OCI-LY1 (cell line): ENCODE measurements at regions not wholly inside any gene's neighbourhood (a gene's known extent, or its start where the extent isn't known, plus 50 kb on each side); places are given as distances from the start of the nearest gene placed in this dataset.

Source experiments
- H2AFZ ChIP-seq: fragments of 200-600 bp; sonication (generic), shearing (Covaris generic); 2 replicates; pipeline ENCODE4 v1.6.0; 2014; ENCODE audit warnings: antibody characterized with exemption, mild to moderate bottlenecking, low read length
- H3F3A ChIP-seq: fragments of 200-600 bp; sonication (generic), shearing (Covaris generic); 2 replicates; pipeline ENCODE4 v1.6.0; 2014; ENCODE audit warnings: mild to moderate bottlenecking, antibody characterized with exemption, low read length, moderate library complexity; ENCODE audit not compliant: insufficient read depth
- H3K27ac ChIP-seq: fragments of 200-600 bp; sonication (generic); 2 replicates; pipeline ENCODE4 v1.5.1; 2014; ENCODE audit warnings: low read length, mixed run types, mild to moderate bottlenecking, low read depth; ENCODE audit not compliant: poor library complexity, severe bottlenecking
- H3K27me3 ChIP-seq: fragments of 200-600 bp; sonication (generic); 2 replicates; pipeline ENCODE4 v1.6.0; 2014; ENCODE audit warnings: antibody characterized with exemption, mild to moderate bottlenecking, low read length, moderate library complexity; ENCODE audit not compliant: insufficient read depth
- H3K36me3 ChIP-seq: fragments of 200-600 bp; sonication (generic); 2 replicates; pipeline ENCODE4 v1.6.1; 2014; ENCODE audit warnings: mild to moderate bottlenecking, antibody characterized with exemption, low read length, moderate library complexity, mixed read lengths; ENCODE audit not compliant: insufficient read depth
- H3K4me1 ChIP-seq: fragments of 200-600 bp; sonication (generic); 2 replicates; pipeline ENCODE4 v1.5.1; 2014; ENCODE audit warnings: mild to moderate bottlenecking, low read length, moderate library complexity; ENCODE audit not compliant: insufficient read depth, severe bottlenecking
- H3K4me2 ChIP-seq: fragments of 200-600 bp; sonication (generic), shearing (Covaris generic); 2 replicates; pipeline ENCODE4 v1.6.1; 2014; ENCODE audit warnings: low read length
- H3K4me3 ChIP-seq: fragments of 200-600 bp; sonication (generic); 2 replicates; pipeline ENCODE4 v1.5.1; 2014; ENCODE audit warnings: low read length, low read depth, mild to moderate bottlenecking, mixed read lengths; ENCODE audit not compliant: poor library complexity, severe bottlenecking
- H3K79me2 ChIP-seq: fragments of 200-600 bp; shearing (Covaris generic); 2 replicates; pipeline ENCODE4 v1.6.1; 2016; ENCODE audit warnings: mixed run types, low read length, mixed read lengths; ENCODE audit not compliant: insufficient read depth
- H3K9ac ChIP-seq: fragments of 200-600 bp; sonication (generic), shearing (Covaris generic); 2 replicates; pipeline ENCODE4 v1.6.1; 2014; ENCODE audit warnings: mild to moderate bottlenecking, low read length, mixed read lengths
- H3K9me2 ChIP-seq: fragments of 200-600 bp; sonication (generic), shearing (Covaris generic); 2 replicates; pipeline ENCODE4 v1.6.1; 2014; ENCODE audit warnings: low read depth, mild to moderate bottlenecking, low read length, mixed read lengths
- H3K9me3 ChIP-seq: fragments of 200-600 bp; shearing (Covaris generic); 2 replicates; pipeline ENCODE4 v1.6.1; 2014; ENCODE audit warnings: low read length, mixed read lengths
- H4K20me1 ChIP-seq: fragments of 200-600 bp; sonication (generic), shearing (Covaris generic); 2 replicates; pipeline ENCODE4 v1.6.0; 2016; ENCODE audit warnings: mild to moderate bottlenecking, low read length; ENCODE audit not compliant: insufficient read depth
- EZH2 ChIP-seq: fragments of 200-600 bp; sonication (generic), shearing (Covaris generic); IDR thresholded peaks from 2 replicates; pipeline ENCODE4 v1.8.0; 2017; ENCODE audit warnings: borderline replicate concordance, mixed run types, mild to moderate bottlenecking, antibody characterized with exemption, low read length, moderate library complexity, mixed read lengths
- TF ChIP-seq, protein P1 (sequence below): fragments of 200-600 bp; sonication (generic), shearing (Covaris generic); IDR thresholded peaks from 2 replicates; pipeline ENCODE4 v1.5.1; 2017; ENCODE audit warnings: mild to moderate bottlenecking, antibody characterized with exemption, low read length, moderate library complexity, mixed read lengths

DNA sequence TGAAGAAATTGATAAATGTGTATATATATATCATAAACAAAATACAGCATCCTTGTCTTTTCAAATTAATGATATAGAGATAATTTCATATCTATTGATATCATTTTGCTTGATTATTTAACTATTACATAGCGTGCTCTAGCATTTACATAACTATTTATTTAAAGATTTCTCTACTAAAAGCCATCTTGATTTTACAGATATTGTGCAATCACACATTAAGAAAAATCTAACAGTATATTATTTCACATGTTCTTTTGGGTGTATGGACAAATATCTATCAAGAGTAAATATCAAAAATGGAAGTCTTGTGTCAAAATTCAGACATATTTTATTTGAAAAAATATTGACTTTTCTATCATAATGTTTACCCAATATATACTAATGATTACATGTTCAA lies 966.8 kb downstream of the SLITRK5 start:
- no peaks in the 10 kb centered on the region for H3K9me2 ChIP-seq
- H3K4me1 ChIP-seq = no peaks in the 10 kb centered on the region
- H4K20me1 ChIP-seq = no peaks in the 10 kb centered on the region
- no peaks in the 10 kb centered on the region for H3K79me2 ChIP-seq
- no peaks in the 10 kb centered on the region for H3K36me3 ChIP-seq
- H3F3A ChIP-seq = no peaks in the 10 kb centered on the region
- TF ChIP-seq, protein P1, sequence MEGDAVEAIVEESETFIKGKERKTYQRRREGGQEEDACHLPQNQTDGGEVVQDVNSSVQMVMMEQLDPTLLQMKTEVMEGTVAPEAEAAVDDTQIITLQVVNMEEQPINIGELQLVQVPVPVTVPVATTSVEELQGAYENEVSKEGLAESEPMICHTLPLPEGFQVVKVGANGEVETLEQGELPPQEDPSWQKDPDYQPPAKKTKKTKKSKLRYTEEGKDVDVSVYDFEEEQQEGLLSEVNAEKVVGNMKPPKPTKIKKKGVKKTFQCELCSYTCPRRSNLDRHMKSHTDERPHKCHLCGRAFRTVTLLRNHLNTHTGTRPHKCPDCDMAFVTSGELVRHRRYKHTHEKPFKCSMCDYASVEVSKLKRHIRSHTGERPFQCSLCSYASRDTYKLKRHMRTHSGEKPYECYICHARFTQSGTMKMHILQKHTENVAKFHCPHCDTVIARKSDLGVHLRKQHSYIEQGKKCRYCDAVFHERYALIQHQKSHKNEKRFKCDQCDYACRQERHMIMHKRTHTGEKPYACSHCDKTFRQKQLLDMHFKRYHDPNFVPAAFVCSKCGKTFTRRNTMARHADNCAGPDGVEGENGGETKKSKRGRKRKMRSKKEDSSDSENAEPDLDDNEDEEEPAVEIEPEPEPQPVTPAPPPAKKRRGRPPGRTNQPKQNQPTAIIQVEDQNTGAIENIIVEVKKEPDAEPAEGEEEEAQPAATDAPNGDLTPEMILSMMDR = no peak
- no peak for TF ChIP-seq EZH2
- H3K9ac ChIP-seq = no peak overlapping the region
- H3K27ac ChIP-seq = no peak overlapping the region
- no peak overlapping the region for H3K4me2 ChIP-seq
- H3K9me3 ChIP-seq = no peaks in the 10 kb centered on the region
- H3K4me3 ChIP-seq = no peak overlapping the region
- no peaks in the 10 kb centered on the region for H3K27me3 ChIP-seq
- no peak overlapping the region for H2AFZ ChIP-seq

DNA sequence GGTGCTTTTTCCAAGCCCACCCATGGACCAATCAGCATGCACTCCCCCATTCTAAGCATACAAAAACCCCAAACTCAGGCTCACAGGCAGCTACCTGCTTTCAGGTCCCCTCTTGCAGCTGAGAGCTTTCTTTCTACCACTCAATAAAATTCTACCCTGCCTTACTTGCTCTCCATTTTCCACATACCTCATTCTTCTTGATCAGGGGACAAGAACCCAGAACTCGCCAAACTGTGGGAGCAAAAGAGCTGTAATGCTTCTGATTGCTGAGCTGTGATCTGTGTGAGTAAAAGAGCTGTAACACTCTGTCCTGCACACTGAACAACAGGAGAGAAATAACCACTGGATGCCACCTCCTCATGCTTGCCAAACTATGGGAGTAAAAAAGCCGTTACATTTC lies 972.1 kb downstream of the SLITRK5 start:
- Histone ChIP-seq H3K79me2 (no peaks in the 10 kb centered on the region), H3K4me3 (no peak overlapping the region), H3K9ac (no peak overlapping the region), H3K9me3 (0 out of 2 replicates have a peak, but pooled peaks cover 2% of the 10 kb centered on the region), H3K36me3 (no peaks in the 10 kb centered on the region), H4K20me1 (no peaks in the 10 kb centered on the region), H3K27me3 (no peaks in the 10 kb centered on the region), H3K9me2 (no peaks in the 10 kb centered on the region), H2AFZ (no peak overlapping the region), H3K4me2 (no peak overlapping the region), H3F3A (no peaks in the 10 kb centered on the region), H3K27ac (no peak overlapping the region), H3K4me1 (no peaks in the 10 kb centered on the region)
- TF ChIP-seq, protein P1 = no peak
- TF ChIP-seq EZH2 = no peak

DNA sequence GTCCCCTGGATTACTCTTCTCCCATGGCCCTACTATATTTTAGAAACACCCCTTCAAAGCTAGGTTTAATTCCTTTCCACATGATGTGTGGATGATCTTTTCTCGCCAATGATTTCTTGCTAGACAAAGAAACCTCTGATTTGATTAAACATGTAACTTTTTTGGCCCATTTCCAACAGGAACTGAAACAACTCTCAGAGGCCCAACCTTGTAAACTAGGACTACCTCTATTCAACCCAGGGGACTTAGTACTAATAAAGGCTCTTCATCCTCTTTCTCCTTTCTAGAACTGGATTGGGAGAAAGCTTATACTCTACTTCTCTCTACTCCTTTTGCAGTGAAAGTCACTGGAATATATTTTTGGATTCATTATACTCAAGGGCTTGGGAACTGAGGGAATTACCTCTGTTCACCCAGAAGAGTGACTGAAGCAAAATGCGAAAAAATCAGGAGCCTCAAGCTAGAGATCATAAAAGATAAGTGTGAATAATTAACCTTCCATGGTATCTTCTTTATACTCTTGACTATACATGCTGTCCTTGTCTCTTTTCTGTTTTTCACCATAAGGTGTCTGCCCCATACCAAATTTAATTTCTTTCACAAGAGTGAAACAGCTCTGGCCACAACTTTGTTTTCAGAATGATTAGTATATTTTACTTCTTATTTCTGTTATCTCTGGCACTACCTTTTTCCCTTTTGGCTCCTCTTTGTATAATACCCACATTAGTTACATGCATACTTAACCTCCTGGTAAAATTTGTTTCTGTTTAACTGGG lies 977.6 kb downstream of the SLITRK5 start:
- no peaks in the 10 kb centered on the region for H3K9me3 ChIP-seq
- no peaks in the 10 kb centered on the region for H3K79me2 ChIP-seq
- H3K9ac ChIP-seq = no peak overlapping the region
- H4K20me1 ChIP-seq = no peaks in the 10 kb centered on the region
- H3K4me3 ChIP-seq = no peak overlapping the region
- H3K27me3 ChIP-seq = no peaks in the 10 kb centered on the region
- no peak overlapping the region for H3K4me2 ChIP-seq
- TF ChIP-seq EZH2 = no peak
- TF ChIP-seq, protein P1 = no peak
- no peaks in the 10 kb centered on the region for H3K9me2 ChIP-seq
- no peaks in the 10 kb centered on the region for H3K4me1 ChIP-seq
- no peak overlapping the region for H2AFZ ChIP-seq
- H3F3A ChIP-seq = no peaks in the 10 kb centered on the region
- no peaks in the 10 kb centered on the region for H3K36me3 ChIP-seq
- H3K27ac ChIP-seq = no peak overlapping the region
